GM18508 (cell line): ENCODE measurements at regions not wholly inside any gene's neighbourhood (a gene's known extent, or its start where the extent isn't known, plus 50 kb on each side); places are given as distances from the start of the nearest gene placed in this dataset.

ENCODE experiments used
- ATAC-seq: cut with Tn5 transposase; IDR thresholded peaks from one replicate; pipeline ENCODE4 v1.9.1; 2021; ENCODE audit warnings: moderate number of reproducible peaks; ENCODE audit not compliant: insufficient read depth, unreplicated experiment

DNA sequence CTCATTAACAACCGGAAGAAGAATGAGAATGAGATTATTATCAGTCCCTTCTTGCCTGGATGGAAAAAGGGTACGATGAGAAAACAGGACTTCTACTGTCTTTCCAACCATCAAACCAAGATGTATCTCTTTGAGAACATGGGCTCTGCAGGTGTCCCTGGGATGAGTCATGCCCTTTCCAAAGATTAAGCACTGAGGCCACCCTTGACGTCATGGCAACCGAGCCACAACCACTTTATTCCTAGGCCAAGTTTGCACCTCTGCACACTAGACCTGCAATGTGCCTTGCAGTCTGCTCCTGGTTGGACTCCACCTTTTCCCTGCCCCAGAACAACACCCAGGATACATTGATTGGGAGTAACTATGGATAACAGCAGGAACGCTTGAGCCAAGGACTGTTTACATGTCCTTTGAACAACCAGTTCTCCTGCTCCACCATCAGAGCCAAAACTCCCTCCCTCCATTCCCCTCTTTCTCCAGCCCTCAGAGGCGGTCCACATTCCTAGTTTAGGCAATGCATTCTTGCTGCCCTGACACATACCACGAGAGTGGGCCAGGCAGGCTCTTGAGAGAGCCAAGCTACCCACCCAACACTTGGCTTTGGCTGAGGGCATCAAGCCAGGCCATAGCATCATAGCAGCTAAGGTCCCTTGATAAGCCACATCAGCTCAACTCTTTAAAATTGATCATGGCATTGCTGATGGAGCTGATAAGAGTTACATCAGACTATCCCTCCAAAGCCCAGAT lies 310.7 kb downstream of the TNS1 start:
- ATAC-seq = no peak

DNA sequence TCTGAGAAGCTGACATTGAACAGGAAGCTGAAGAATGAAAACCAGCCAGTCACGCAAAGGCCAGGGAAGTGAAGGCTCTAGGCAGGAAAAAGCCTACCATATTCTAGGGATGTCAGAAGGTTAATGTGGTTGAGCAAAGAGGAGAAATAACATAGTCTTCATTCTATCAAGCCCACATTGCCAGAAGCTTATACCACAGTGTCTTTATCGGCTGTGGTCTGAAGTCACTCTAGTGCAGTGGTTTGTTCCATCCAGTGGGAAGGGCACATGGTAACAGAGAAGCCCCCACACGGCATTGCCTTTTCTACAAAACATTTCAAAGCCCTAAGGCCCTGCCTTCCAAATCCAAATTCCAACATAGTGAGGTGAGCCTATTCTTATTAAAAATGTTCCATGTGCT lies 311.3 kb downstream of the TNS1 start:
- no peak for ATAC-seq

DNA sequence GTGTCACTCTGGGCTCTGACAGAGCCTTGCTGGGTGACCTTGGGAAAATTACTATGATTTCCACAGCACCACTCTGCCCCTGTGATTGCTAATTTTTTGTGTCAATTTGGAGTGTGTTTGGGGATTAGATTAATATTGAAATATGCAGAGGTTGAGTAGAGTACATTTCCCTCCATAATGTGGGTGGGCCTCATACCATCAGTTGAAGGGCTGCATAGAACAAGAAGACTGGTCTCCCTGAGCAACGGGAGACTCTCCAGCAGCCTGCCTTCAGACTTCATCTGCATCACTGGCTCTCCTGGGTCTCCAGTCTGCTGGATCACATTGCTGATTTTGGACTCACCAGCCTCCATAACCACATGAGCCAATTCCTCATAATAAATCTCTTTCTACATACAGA lies 313.7 kb downstream of the TNS1 start:
- ATAC-seq = no peak

DNA sequence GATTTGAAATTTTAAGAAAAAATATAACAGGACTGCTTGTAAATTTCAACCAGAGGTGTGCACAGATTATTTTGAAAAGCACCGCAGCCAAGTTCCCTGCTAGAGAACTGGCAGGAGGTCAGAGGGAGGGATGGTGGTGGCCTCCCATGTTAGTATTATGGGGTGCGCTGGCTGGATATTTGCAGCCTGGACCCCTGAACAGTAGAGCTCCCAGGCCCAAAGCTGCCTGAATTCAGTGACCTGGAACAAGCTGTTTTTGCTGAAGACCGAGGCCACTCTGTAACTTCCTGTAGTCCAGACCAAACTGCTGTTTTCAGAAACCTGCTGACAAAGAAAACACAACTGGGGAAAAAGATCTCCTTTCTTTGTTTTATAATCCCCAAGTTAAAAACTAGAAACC lies 314.3 kb downstream of the TNS1 start:
- no peak for ATAC-seq

DNA sequence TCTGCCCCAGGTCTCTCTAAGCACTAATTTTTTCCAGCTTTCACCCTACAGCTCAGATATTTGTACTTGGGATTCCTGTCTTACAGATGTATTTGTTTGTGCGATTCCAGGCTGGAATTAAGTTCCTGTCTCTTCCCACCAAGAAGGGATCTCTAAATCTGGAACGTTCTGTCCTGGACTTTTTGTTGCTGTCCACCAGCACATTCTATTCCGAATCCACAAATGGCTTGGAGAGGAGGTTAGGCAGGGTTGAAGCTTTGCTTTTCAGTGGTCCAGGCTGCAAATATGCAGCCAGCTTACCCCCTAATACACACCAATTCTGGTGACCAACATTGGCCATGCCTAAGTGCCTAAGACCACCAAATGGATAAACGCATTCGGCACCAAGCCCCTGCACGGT lies 315.0 kb downstream of the TNS1 start:
- ATAC-seq = no peak

DNA sequence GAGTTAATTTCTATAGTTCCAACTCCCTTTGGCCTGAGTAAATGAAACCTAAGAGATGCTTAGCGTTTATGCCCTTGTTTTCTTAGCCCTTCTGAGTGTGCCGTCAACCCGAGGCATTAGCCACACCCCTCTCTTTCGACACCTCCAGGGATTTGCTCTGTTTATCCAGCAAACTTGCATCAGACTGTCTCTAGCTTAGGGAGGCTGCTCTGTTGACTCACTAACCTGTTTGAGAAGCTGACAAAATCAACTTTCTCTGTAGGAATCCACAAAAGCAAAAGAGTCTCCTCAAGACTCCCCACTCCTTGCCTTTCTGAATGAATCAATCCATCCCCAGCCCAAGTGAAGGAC lies 317.6 kb downstream of the TNS1 start:
- ATAC-seq = no peak

DNA sequence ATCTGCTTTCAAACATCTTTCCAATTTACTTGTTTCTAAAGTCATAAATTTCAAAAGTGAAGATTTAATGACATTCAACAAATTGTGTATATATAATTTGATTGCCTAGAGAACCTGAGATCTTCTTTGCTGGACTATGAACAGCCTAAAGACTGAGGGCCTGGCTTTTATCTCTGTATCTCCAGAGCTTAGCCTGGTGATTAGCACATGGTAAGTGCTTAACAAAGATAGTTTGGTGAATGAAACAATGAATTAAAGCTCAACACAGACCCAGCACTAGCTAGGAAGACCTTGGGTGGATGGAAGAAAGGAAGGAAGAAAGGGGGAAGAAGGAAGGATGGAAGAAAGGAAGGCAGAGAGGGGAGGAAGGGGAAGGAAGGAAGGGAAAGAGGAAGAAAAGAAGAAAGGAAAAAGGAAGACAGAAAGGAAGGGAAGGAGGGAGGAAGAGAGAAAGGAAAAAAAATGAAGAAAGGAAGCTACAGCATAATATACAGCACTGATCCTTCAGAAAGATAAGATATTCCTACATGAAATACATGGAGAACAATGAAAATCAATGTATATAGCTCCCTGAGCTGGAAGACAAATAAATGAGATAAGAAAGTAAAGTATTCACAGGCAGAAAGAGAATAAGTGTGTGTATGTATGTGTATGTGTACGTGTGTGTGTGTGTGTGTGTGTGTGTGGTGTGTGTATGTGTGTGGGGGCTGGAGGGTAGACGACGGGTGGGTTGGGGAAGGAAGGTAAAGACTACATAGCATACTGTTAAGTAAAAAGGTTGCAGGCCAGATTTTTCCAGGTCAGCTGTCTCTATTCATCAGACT lies 318.2 kb downstream of the TNS1 start:
- no peak for ATAC-seq

DNA sequence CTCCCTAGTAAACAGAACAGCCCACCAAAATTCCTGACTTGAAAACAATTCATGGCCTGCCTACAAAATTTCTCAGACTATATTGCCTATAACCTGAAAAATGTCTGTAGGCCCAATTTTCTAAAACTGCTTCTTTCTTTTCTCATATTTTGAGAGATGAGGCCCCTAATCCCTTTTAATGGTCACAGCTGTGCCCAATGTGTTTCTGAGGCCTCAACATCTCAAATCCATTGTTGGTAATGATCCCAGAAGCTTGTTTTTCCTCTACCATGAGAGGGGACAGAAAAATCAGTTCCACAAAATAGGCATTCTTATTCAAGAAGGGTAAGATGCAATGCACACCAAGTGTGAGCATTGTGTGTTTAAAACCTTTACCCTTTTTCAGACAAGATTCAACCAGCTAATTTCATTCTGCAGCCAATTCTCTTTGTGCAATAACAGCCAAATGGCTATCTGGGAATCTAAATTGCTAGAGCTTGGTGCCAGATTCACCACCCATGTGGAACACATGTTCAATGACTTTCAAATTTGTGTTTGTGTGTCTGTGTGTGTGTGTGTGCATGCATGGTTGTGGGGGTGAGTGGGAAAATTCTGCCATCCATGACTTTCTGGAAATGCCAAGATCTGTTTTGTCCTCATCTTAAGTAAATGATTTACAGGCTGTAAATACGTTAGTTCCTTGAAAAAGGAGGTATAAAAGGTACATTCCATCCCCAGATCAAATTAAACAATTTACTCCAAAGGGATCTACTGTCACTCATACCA lies 319.5 kb downstream of the TNS1 start:
- ATAC-seq = no peak

DNA sequence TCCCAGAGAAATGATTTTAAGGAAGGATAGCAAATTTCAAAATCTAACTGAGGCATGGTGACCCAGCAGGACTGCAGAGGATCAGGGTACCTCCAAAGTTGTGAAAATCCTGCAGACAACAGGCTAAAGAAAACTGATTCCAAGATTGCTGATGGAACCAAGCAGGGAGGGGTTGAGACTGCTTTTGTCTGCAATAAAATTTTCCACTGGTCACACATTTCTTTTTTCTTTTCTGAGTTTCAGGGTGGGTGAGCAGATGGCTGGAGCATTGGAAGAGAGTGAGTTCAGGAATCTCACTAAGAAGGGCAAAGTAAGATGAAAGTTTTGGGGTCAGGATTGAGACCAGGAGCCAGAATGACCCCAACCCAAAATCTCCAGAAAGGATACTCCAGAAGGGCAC lies 321.0 kb downstream of the TNS1 start:
- no peak for ATAC-seq

DNA sequence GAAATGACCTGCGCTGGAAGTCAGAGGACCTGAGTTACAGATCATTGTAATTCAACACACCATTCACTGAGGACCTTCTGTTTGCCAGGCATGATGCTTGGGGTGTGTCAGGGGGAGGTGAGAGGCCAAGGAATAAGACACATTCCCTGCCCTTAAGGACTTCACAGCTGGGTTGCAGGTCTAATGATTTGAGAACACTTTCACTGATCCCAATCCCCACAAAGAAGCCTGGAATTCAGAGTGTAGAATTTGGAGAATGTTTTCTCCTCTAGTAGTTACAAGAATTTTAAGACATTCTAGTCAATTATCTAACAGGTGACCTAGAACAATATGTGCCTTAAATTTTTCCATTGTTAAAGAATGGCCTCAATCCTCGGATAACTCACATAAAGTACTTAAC lies 322.4 kb downstream of the TNS1 start:
- ATAC-seq = no peak

DNA sequence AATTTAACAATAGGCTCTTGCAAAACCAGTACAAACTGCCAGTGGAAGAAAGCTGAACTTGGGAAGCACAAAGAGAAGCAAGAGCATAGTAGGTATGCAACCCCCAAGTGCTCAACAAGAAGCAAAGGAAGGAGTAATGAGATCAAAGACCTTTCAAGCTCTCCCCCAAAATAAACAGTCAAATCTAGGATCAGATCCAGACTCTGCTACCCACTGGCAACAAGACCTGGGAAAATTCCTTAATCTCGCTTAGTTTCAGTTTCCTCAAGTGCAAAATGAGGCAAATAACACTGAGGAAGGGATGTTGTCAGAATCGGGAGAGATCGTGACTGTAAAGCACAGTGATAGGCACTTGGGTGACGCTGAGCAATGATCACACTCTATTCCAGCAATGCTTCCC lies 329.2 kb downstream of the TNS1 start:
- no peak for ATAC-seq

DNA sequence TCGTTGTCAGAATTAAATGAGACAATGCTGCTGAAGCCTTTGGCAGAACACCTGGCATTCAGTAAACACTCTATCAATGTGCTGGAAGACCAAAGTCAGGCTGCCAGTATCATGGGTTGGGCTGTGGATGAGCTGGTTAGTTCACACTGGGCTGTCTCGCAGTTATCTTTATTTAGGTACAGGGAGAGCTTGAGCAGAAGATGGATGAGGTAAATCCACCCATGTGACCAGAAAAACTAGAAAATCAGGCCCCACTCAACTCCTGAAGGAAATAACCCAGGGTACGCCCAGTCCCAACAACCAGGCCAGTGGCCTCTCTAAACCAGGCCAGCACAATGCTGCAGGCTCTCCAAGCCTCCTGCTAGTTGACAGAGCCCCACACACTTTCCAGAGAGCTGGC lies 330.3 kb downstream of the TNS1 start:
- ATAC-seq = no peak

DNA sequence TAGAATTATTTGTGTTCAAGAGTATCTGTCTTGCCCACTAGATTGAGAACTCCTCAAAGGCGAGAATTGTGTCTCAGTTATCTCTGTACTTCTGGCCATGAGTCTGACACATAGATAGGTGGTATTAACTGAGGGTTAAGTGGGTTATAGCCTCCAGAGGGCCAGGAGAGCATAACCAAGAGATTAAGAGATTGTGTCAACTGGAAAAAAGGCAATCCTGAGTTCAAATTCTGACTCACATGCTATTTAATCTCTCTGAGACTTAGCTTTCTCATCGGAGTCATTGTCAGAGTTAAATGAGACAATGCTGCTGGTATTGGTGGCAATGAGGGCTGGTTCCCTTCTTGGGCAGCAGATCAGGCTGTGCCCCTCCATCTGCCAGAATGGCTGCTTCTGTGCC lies 330.9 kb downstream of the TNS1 start:
- ATAC-seq = no peak

DNA sequence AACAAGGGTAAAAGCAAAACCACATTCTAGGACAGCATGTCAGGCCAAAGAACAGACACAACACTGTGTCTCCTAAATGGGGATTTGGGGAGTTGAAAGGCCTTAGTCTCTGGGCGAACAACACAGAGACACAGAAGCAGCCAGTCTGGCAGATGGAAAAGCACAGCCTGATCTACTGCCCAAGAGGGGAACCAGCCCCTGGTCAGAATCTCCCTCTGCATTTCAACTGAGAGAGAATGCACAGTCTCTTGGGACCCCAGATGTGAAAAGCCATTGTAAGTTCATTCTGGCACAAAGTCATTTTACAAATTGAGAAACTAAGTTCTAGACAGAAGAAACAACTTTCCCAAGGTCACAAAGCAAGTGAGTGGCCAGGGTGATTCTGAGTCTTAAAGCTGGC lies 331.7 kb downstream of the TNS1 start:
- ATAC-seq = no peak

DNA sequence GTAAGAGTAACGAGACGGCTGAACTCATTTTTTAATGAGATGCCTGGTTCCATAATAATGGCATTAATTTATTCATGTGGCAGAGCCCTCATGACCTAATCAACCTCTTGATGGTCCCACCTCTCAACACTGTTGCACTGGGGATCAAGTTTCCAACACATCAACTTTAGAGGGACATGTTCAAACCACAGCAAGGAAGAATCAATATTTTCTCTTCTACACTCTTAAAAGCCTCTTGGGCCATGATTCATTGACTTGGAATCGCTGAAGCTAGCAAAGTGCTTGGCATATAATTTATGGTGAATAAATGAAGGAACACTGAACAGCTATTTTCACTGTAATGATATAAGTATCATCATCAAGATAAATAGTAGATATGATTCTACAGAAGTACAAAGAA lies 333.0 kb downstream of the TNS1 start:
- ATAC-seq = no peak

DNA sequence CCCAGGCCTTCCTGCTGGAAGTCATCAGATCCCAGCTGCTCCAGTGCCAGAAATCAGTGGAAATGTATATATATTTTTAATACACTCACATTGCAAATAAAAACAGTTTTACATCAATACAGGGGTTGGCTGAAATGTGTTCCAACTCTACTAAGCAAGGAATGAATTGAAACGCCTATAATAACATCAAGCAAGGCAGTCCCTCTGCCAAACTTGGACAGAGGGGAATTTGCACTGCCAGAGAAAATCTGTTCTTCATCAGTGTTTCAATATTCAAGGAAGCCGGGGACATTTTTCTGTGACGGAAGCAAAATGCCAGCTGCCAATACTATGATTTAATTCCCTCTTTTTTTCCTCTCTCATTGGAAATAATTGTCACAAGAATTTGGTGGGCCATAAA lies 335.3 kb downstream of the TNS1 start:
- no peak for ATAC-seq

DNA sequence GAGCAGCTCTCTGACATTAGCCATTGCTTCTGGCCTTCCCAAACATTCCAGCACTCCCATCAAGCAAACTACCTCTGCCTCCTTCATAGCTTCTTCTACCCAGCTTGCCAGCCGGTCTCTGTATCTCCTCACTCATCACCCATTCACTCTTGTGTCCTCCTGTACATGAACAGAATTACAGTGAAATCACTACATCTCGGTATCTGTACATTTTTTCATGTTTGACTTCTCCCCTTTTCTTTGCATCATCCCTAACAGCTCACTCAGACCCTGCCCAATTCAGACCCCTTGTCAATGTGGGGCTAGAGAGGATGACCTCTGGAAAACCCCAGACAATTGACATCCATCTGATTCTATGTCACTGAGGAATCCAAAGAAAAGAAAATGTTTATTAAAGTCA lies 335.8 kb downstream of the TNS1 start:
- no peak for ATAC-seq

DNA sequence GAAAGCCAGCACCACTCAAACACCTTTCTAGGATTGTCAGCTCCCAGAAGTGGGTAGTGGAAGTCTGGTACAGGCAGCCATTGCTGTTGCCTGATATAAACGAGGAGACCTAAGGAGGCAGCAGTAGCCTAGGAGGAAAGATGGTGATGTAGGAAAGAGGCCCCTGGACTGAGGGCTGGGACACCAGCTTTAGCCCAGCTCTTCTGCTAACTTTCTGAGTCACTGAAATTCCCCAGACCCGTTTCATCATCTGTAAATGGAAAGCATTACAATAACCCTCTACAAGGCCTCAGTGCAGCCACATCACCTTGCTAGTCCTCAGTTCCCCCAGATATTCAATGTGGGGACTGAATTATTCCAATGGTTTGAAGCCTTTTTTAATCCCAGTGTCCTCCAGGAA lies 336.5 kb downstream of the TNS1 start:
- no peak for ATAC-seq

DNA sequence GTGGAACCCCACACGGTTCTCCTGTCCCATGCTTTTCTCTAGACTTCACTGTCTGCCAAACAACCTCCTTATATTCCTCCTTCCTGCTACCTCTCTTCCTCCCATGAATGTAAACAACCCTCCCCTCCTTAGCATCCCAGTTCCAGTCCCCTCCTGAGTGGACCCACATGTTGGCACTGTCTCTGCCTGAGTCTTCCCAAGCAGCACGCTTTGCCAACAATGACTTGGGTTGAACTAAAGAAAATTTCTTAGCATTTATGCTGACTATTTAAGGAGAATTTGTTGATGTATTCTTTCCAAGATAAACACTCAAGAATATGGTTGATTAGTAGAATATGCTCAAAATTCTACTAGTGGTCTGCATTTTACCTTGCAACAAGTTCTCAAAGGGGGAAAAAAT lies 338.0 kb downstream of the TNS1 start:
- ATAC-seq = no peak

DNA sequence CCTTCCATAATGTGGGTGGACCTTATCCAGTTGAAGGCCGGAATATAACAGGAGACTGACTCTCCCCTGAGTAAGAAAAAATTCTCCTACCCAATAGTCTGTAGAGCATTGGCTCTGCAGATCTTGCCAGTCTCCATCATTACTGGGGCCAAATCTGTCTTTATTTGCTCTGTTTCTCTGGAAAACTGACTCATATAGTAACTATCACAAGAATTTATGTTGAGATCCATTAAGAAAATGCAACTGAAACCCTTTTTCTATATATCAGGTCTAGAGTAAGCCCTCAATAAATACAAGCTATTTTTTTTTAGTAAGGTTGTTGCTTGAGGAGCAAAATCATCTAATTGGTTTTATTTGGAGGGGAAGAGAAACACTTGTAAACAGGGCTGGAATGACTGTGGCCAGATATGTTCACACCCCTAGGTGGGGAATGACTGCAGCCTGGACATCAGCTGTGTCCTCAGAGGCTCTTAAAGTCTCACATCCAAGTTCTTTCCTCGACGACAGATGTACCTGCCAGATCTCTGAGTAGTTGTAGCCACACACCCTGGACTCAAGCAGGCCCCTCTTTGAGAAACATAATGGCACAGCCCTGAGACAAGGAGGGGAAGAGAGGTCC lies 339.7 kb downstream of the TNS1 start:
- no peak for ATAC-seq

DNA sequence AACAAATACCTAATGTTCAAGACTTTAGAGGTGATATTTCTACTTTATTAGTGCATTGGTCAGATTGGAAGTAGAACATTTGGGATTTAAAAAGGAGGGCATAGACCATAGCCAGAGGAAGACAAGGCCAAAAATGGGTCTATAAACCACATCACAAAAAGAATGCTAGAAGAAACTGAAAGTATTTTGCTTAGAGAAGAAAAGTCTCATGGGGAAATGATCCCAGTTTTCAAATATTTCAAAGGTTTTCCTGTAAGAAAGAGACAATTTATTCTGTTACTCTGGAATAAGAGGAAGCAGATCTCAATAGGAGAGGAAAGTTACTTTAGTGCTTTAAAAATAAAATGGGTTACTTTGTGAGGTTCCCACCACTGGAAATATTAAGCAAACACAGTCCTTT lies 341.4 kb downstream of the TNS1 start:
- no peak for ATAC-seq
